Panc1 (cell line): ENCODE measurements at regions not wholly inside any gene's neighbourhood (a gene's known extent, or its start where the extent isn't known, plus 50 kb on each side); places are given as distances from the start of the nearest gene placed in this dataset.

Source experiments
- ATAC-seq: fragments of 200-7000 bp; cut with Tn5 transposase; 2 replicates; pipeline ENCODE4 v1.9.1; 2020; ENCODE audit warnings: mild to moderate bottlenecking, moderate library complexity
- BruUV-seq: library from RNA; stranded (reverse); fragments of 400-500 nt; replicated peaks from 2 replicates; lab custom pipeline; 2021; lab: Mats Ljungman, UMichigan
- CTCF ChIA-PET: fragments of 300-600 bp; sonication (Branson Sonifier 250); formaldehyde crosslinking; loops from one replicate; lab custom pipeline; 2022; ENCODE audit warnings: antibody characterized with exemption; lab: Charles Lee
- POLR2A ChIA-PET: fragments of 300-600 bp; sonication (Branson Sonifier 250); formaldehyde crosslinking; loops from one replicate; lab custom pipeline; 2022; ENCODE audit warnings: antibody characterized with exemption; lab: Charles Lee
- DNase-seq: peaks from one replicate; pipeline ENCODE4 v3.0.0-alpha.2; 2010; ENCODE audit warnings: low read depth, low spot score
- H3K27ac ChIP-seq: 2 replicates; pipeline ENCODE4 v1.5.1; 2011; ENCODE audit warnings: mild to moderate bottlenecking, low read length, inconsistent platforms
- H3K27me3 ChIP-seq: fragments of 200-500 bp; sonication (Bioruptor generic); 2 replicates; pipeline ENCODE4 v1.6.0; 2014; ENCODE audit warnings: low read length, inconsistent platforms; ENCODE audit not compliant: control insufficient read depth, insufficient read depth
- H3K36me3 ChIP-seq: fragments of 200-500 bp; sonication (Bioruptor generic); 2 replicates; pipeline ENCODE4 v1.5.1; 2014; ENCODE audit warnings: inconsistent platforms, mild to moderate bottlenecking, low read length, moderate library complexity; ENCODE audit not compliant: control insufficient read depth, insufficient read depth
- H3K4me1 ChIP-seq: 2 replicates; pipeline ENCODE4 v1.5.1; 2011; ENCODE audit warnings: inconsistent platforms, mild to moderate bottlenecking, low read length, moderate library complexity; ENCODE audit not compliant: control insufficient read depth, insufficient read depth
- H3K4me3 ChIP-seq, 2 experiments: 2 replicates each; pipeline ENCODE4 v1.5.1; 2011 to 2012; ENCODE audit warnings: low read depth in 2 of 2, low read length in 2 of 2, mild to moderate bottlenecking in 2 of 2, inconsistent platforms in 1 of 2, moderate library complexity in 1 of 2
- H3K9me3 ChIP-seq: fragments of 200-500 bp; sonication (Bioruptor generic); 2 replicates; pipeline ENCODE4 v1.5.1; 2014; ENCODE audit warnings: low read depth, mild to moderate bottlenecking, inconsistent platforms, low read length, moderate library complexity; ENCODE audit not compliant: control insufficient read depth, insufficient read depth
- POLR2AphosphoS5 ChIP-seq: IDR thresholded peaks from 2 replicates; pipeline ENCODE4 v1.6.1; 2012; ENCODE audit warnings: mild to moderate bottlenecking, low read depth, low read length, moderate library complexity
- SIN3A ChIP-seq: IDR thresholded peaks from 2 replicates; pipeline ENCODE4 v1.6.1; 2012; ENCODE audit warnings: low read depth, mild to moderate bottlenecking, low read length, moderate library complexity, borderline replicate concordance; ENCODE audit not compliant: insufficient read depth
- TCF7L2 ChIP-seq: IDR thresholded peaks from 2 replicates; pipeline ENCODE4 v1.6.1; 2011; ENCODE audit warnings: mild to moderate bottlenecking, low read depth, low read length, inconsistent platforms
- in situ Hi-C: cut with HindIII; loops from 2 replicates; pipeline ENCODE4 v1.10.0; 2016; ENCODE audit warnings: low sequenced_read_pairs, low pct_unique_long_range_greater_than_20kb
- intact Hi-C: fragments of 100-400 bp; cut with micrococcal nuclease; formaldehyde crosslinking; loops from one replicate; pipeline ENCODE4 v1.10.0; 2022; ENCODE audit not compliant: unreplicated experiment
- TF ChIP-seq, protein P1 (sequence below), 2 experiments: IDR thresholded peaks; 2 replicates each; pipeline ENCODE4 v1.6.1; 2011 to 2012; ENCODE audit warnings: low read depth in 2 of 2, control low read depth in 1 of 2, low read length in 1 of 2, mild to moderate bottlenecking in 1 of 2, moderate library complexity in 1 of 2; ENCODE audit not compliant: insufficient read depth in 1 of 2
- TF ChIP-seq, protein P2 (sequence below): fragments of 450-650 bp; IDR thresholded peaks from 2 replicates; pipeline ENCODE4 v1.5.1; 2017; ENCODE audit warnings: mild to moderate bottlenecking

DNA sequence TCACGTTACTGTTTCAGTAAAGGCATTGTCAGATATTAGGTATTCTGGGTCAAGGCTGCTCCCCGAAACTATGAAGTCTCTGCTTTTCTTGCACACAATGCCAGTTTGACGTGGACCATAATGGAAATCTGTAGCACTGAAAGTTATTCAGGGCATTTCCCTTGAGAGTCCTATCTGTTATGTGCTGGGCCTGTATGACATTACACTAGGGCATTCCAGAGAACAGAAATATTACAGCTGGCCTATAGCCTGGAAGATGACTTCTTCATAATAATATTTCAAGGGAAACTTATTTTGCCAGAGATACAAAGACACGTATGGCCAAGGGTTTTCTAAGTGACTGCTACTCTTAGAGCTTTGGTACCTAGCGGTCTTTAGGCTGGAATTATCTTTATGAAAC, 613.6 kb upstream of the CBLB start:
- Histone ChIP-seq H3K4me3 (no peak overlapping the region), H3K27me3 (no peaks in the 10 kb centered on the region), H3K4me1 (no peaks in the 10 kb centered on the region), H3K27ac (no peak overlapping the region), H3K36me3 (no peaks in the 10 kb centered on the region; the same call in 1 of the 2 replicates), H3K9me3 (peaks cover 4% of the 10 kb centered on the region; the same call in 1 of the 2 replicates)
- no TSS peak for BruUV-seq
- no peak for ATAC-seq
- in situ Hi-C loops (no loop called here), intact Hi-C loops (no loop called here)
- DNase-seq: no peak
- ChIA-PET CTCF (no interaction called here), POLR2A (no interaction called here)
- TF ChIP-seq, protein P1, sequence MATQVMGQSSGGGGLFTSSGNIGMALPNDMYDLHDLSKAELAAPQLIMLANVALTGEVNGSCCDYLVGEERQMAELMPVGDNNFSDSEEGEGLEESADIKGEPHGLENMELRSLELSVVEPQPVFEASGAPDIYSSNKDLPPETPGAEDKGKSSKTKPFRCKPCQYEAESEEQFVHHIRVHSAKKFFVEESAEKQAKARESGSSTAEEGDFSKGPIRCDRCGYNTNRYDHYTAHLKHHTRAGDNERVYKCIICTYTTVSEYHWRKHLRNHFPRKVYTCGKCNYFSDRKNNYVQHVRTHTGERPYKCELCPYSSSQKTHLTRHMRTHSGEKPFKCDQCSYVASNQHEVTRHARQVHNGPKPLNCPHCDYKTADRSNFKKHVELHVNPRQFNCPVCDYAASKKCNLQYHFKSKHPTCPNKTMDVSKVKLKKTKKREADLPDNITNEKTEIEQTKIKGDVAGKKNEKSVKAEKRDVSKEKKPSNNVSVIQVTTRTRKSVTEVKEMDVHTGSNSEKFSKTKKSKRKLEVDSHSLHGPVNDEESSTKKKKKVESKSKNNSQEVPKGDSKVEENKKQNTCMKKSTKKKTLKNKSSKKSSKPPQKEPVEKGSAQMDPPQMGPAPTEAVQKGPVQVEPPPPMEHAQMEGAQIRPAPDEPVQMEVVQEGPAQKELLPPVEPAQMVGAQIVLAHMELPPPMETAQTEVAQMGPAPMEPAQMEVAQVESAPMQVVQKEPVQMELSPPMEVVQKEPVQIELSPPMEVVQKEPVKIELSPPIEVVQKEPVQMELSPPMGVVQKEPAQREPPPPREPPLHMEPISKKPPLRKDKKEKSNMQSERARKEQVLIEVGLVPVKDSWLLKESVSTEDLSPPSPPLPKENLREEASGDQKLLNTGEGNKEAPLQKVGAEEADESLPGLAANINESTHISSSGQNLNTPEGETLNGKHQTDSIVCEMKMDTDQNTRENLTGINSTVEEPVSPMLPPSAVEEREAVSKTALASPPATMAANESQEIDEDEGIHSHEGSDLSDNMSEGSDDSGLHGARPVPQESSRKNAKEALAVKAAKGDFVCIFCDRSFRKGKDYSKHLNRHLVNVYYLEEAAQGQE (IDR thresholded peaks at IDR 0.05; ENCODE audit: insufficient read depth in 1 of 2, low read depth in 2 of 2, low read length in 1 of 2): no peak
- TF ChIP-seq POLR2AphosphoS5 (no peak), SIN3A (no peak), TCF7L2 (no peak)
- TF ChIP-seq, protein P2, sequence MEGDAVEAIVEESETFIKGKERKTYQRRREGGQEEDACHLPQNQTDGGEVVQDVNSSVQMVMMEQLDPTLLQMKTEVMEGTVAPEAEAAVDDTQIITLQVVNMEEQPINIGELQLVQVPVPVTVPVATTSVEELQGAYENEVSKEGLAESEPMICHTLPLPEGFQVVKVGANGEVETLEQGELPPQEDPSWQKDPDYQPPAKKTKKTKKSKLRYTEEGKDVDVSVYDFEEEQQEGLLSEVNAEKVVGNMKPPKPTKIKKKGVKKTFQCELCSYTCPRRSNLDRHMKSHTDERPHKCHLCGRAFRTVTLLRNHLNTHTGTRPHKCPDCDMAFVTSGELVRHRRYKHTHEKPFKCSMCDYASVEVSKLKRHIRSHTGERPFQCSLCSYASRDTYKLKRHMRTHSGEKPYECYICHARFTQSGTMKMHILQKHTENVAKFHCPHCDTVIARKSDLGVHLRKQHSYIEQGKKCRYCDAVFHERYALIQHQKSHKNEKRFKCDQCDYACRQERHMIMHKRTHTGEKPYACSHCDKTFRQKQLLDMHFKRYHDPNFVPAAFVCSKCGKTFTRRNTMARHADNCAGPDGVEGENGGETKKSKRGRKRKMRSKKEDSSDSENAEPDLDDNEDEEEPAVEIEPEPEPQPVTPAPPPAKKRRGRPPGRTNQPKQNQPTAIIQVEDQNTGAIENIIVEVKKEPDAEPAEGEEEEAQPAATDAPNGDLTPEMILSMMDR: no peak

DNA sequence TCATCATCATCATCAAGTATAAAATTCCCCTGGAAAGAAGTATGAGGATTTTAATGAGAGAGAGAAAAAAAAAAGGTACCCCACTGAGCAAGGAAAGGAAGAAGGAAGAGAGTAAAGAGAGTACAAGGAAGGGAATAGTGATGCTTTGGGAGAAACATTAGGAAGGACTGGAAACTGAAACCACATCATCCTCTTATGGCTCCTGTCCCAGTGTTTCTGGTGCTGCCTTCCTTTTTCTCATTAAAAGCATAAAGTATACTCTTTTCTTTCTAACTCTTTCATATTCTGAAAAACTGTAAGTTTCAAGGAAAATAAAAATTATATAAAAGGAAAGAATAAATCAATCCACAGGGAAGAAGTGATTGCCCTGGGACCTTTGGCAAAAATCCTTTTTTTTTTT, 616.4 kb upstream of the CBLB start:
- Histone ChIP-seq H3K4me3 (no peak overlapping the region), H3K27ac (no peak overlapping the region), H3K36me3 (no peaks in the 10 kb centered on the region; the same call in 1 of the 2 replicates), H3K4me1 (no peaks in the 10 kb centered on the region), H3K27me3 (no peaks in the 10 kb centered on the region), H3K9me3 (no peaks in the 10 kb centered on the region)
- no peak for DNase-seq
- no peak for ATAC-seq
- TF ChIP-seq TCF7L2 (no peak), SIN3A (no peak), POLR2AphosphoS5 (no peak)
- TF ChIP-seq, protein P1 (IDR thresholded peaks at IDR 0.05; ENCODE audit: insufficient read depth in 1 of 2, low read depth in 2 of 2, low read length in 1 of 2): no peak
- TF ChIP-seq, protein P2: no peak
- ChIA-PET CTCF (interaction anchor here (0.8 kb wide), 1 partner anchor 32 kb away, joined by 5 read pairs; no protein-coding TSS in a partner anchor), POLR2A (no interaction called here)
- in situ Hi-C loops: no loop called here
- intact Hi-C loops: no loop called here
- no TSS peak for BruUV-seq
